Mucosa of rectum (tissue), 2 donors: ENCODE measurements at regions not wholly inside any gene's neighbourhood (a gene's known extent, or its start where the extent isn't known, plus 50 kb on each side); places are given as distances from the start of the nearest gene placed in this dataset.

Experiments
- H3K27ac ChIP-seq, 2 donors: one replicate each; pipeline ENCODE4 v1.7.0; 2013; ENCODE audit warnings: inconsistent platforms in 2 of 2, low read depth in 2 of 2, low read length in 2 of 2
- H3K27me3 ChIP-seq, 2 donors: one replicate each; pipeline ENCODE4 v1.7.0; 2013; ENCODE audit warnings: low read length in 2 of 2; ENCODE audit not compliant: control insufficient read depth in 2 of 2, insufficient read depth in 2 of 2
- H3K36me3 ChIP-seq, 2 donors: one replicate each; pipeline ENCODE4 v1.7.0; 2013; ENCODE audit warnings: low read length in 2 of 2; ENCODE audit not compliant: control insufficient read depth in 2 of 2, insufficient read depth in 2 of 2
- H3K4me1 ChIP-seq, 2 donors: one replicate each; pipeline ENCODE4 v1.7.0; 2013; ENCODE audit warnings: low read length in 2 of 2, mild to moderate bottlenecking in 1 of 2; ENCODE audit not compliant: control insufficient read depth in 2 of 2, insufficient read depth in 2 of 2
- H3K4me3 ChIP-seq, 2 donors: one replicate each; pipeline ENCODE4 v1.7.0; 2013; ENCODE audit warnings: low read length in 2 of 2
- H3K9ac ChIP-seq, 2 donors: one replicate each; pipeline ENCODE4 v1.7.0; 2013; ENCODE audit warnings: low read length in 2 of 2, low read depth in 1 of 2, mild to moderate bottlenecking in 1 of 2
- H3K9me3 ChIP-seq, 2 donors: one replicate each; pipeline ENCODE4 v1.7.0; 2013; ENCODE audit warnings: low read length in 2 of 2; ENCODE audit not compliant: control insufficient read depth in 2 of 2
- donor health status: healthy.
- donor health status: Normal muscosa, but diverticular disease.

DNA sequence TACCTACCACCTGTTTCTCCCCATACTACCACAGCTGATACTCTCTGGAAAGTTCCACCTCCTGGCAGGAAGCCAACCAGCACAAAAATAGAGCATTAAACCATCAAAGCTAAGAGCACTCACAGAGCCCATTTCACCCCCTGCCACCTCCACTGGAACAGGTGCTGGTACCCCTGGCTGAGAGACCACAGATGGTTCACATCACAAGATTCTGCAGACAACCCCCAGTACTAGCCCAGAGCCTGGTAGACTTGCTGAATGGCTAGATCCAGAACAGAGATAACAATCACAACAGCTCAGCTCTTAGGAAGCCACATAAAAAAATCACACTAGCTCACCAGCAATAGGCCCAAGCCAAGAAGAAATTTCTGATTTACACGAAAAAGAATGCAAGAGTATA is 855.2 kb downstream of the FSCB start:
- H3K36me3 ChIP-seq = no peaks in the 10 kb centered on the region
- no peak overlapping the region for H3K9ac ChIP-seq
- no peaks in the 10 kb centered on the region for H3K27me3 ChIP-seq
- H3K9me3 ChIP-seq = no peaks in the 10 kb centered on the region
- H3K4me1 ChIP-seq = no peaks in the 10 kb centered on the region
- H3K4me3 ChIP-seq = no peak overlapping the region
- H3K27ac ChIP-seq = no peak overlapping the region

DNA sequence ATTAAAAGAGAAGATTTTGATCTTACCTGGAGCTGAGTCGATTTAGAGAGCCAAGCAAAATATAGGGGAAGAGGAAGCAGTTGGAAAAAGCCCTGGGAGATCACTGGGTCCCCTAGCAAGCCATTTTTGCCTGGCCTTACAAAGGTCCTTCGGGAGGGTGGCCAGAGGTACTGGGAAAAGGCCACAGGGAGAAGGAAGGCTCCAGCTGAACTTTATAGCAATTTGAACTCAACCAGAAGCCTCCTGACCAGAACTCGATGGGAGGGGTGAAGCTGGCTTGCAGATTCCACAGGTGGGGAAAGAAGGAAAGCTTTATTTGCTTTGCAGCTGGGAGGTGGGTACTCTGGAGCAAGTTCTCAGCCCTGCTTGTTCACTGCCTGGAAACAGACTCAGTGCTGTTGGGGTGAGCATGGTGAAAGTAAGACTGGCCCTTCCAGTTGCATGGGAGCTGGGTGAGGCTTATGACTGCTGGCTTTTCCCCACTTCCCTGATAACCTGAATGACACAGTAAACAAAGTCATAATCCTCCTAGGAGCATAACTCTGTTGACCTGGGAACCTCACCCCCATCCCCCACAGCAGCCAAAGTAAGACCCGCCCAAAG is 855.8 kb downstream of the FSCB start:
- Histone ChIP-seq H3K27ac (no peak overlapping the region), H3K9me3 (no peaks in the 10 kb centered on the region), H3K36me3 (no peaks in the 10 kb centered on the region), H3K4me1 (no peaks in the 10 kb centered on the region), H3K9ac (no peak overlapping the region), H3K4me3 (no peak overlapping the region), H3K27me3 (no peaks in the 10 kb centered on the region)

DNA sequence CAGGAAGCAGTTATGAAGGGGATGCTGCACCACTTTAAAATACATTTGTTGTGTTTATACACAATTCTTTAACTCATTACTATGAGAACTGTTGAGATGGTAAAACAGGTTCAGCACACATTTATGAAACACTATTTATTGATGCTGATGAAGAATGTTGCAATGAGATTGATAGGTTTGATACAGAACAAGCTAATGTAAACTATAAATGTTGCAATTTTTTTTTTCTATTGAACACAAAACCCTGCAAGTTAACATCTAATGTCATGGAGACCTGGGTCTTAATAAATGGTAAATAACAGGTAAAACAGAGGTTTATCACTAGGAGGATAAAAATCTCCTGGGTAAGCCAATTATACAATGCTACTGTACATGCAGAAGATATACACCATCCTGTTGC is 857.6 kb downstream of the FSCB start:
- H3K36me3 ChIP-seq = no peaks in the 10 kb centered on the region
- H3K27me3 ChIP-seq = no peaks in the 10 kb centered on the region
- no peaks in the 10 kb centered on the region for H3K4me1 ChIP-seq
- H3K4me3 ChIP-seq = no peak overlapping the region
- no peaks in the 10 kb centered on the region for H3K9me3 ChIP-seq
- H3K27ac ChIP-seq = no peak overlapping the region
- H3K9ac ChIP-seq = no peak overlapping the region

DNA sequence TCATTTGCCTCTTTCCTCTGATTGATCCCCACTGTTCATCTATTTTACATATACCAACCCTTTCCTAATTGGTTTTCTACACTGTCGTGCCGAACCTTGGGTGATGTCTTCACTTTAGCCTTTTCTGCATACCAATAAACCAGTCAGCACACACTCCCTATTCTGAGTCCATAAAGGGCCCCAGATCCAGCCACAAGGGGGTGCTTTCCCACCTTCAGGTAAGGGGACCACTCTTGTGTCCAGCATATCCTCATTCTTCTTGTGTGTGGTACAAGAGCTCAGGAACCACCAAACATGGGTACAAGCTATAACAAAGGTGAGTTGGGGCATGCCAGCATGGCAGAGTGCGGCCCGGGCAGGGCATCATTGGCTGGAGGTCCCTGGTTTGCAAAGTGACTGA is 859.8 kb downstream of the FSCB start:
- Histone ChIP-seq H3K27me3 (no peaks in the 10 kb centered on the region), H3K4me3 (no peak overlapping the region), H3K4me1 (no peaks in the 10 kb centered on the region), H3K9ac (no peak overlapping the region), H3K36me3 (no peaks in the 10 kb centered on the region), H3K27ac (no peak overlapping the region), H3K9me3 (no peaks in the 10 kb centered on the region)

DNA sequence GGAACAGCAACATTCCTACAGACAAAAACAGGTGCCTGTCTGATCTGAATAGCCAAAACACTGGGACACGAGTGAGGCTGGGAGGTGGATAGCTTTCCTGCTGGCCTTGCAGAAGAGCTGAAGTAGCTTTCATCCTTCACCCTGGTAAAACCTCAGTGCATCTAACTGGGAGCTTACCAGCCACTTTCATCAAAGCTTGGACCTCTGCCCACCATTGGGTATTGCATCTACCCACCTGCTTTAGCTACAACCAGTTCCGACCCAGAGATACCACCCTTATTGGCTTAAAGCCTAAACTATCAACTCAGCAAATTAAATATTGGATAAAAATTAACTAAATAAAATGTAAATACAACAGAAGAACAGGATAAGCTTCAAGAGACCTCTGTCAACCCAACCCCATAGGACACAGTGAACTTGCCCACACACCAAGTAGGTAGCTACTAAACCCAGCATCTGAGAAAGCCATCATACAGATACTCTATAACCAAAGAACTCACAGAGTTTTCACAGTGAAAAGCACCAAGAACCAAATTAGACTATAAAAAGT is 866.3 kb downstream of the FSCB start:
- no peak overlapping the region for H3K4me3 ChIP-seq
- H3K27me3 ChIP-seq = no peaks in the 10 kb centered on the region
- no peaks in the 10 kb centered on the region for H3K36me3 ChIP-seq
- H3K9me3 ChIP-seq = no peaks in the 10 kb centered on the region
- no peaks in the 10 kb centered on the region for H3K4me1 ChIP-seq
- no peak overlapping the region for H3K9ac ChIP-seq
- no peak overlapping the region for H3K27ac ChIP-seq

DNA sequence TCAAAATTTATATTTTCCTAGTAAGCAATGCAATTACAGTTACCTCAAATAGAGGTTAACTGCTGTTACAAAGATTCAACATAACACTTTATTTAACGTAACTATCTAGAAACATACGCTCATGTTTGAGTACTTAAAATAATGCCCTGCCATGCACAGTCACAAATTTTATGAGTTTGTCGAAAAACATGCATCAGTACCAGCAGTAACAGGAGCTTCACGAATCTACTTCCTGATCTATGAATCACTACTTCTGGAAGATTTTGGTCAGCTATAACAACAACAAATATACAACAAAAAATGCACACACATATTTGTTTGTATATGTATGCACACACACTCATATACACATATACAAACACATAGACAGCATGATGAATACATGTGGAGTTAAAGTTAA is 881.8 kb downstream of the FSCB start:
- no peaks in the 10 kb centered on the region for H3K9me3 ChIP-seq
- H3K4me1 ChIP-seq = no peaks in the 10 kb centered on the region
- H3K27ac ChIP-seq = no peak overlapping the region
- no peak overlapping the region for H3K9ac ChIP-seq
- H3K27me3 ChIP-seq = no peaks in the 10 kb centered on the region
- no peaks in the 10 kb centered on the region for H3K36me3 ChIP-seq
- no peak overlapping the region for H3K4me3 ChIP-seq

DNA sequence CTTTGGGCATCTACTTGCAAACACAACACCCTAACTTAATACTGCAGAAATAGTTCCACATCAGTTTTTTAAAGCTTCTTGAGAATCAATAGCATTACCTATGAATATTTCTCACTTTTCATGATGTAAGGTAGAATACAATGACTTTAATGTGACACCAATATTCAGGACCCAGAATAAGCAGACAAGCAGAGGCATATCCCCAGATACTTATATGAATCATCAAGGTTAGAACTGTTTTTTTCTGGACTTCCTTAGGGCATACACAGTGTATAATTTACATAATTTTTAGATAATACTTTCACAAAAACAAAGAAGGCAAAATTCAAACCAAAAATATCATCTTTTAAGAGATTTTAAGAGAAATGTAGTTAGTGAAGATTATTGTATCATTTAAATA is 885.8 kb downstream of the FSCB start:
- no peaks in the 10 kb centered on the region for H3K27me3 ChIP-seq
- H3K4me1 ChIP-seq = no peaks in the 10 kb centered on the region
- no peak overlapping the region for H3K9ac ChIP-seq
- no peaks in the 10 kb centered on the region for H3K9me3 ChIP-seq
- no peak overlapping the region for H3K27ac ChIP-seq
- no peaks in the 10 kb centered on the region for H3K36me3 ChIP-seq
- H3K4me3 ChIP-seq = no peak overlapping the region

DNA sequence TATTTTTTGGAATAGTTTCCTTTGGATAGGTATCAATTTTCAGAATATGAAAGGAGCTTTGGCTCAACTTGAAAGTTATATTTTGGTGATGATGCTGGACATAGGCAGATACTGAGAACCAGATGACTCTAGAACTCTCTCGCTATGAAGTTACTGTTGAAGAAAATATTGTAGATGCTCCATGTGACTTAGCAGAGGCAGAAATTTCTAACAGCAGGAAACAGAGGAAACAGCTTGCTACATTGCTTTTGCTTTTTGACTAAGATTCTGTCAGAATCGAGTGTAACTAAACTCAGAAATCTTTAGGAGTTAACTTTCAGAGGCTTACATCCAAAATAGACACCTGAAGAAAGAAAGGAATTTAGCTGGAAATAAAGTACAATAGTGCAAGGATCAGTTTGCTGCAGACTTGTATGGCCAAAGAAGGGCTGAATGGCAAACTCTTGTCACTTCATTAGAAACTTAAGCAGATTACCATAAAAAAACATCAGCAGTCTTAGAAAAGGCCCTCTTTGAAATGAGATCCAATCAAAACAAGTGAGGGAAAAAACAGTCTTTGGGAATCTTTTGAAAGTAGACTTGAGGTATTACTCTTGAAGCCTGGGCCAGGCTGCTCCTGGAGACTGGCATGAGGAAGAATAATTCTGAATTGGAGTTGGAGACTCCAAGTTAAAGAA is 911.8 kb downstream of the FSCB start:
- Histone ChIP-seq H3K36me3 (no peaks in the 10 kb centered on the region), H3K9ac (no peak overlapping the region), H3K4me3 (no peak overlapping the region), H3K27ac (no peak overlapping the region), H3K27me3 (no peaks in the 10 kb centered on the region), H3K4me1 (no peaks in the 10 kb centered on the region), H3K9me3 (no peaks in the 10 kb centered on the region)

DNA sequence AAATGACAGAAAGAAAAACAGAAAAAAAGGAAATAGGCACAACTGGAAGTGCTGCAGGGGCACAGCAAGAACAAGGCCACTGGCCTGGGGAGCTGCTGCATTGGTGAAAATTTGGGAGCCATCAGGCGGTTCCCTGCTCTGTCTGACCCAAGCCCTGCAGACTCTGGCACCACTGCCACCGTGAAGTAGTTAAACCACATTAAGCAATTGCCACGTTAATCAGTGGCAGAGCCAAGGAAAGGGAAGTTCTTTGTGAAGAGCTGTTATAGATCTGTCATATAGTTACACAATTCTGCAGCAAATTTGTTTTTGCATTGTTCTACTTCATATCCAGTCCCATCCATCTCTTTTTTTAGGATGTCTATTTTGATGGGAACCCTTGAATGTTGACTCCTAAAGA is 915.3 kb downstream of the FSCB start:
- H3K9ac ChIP-seq = no peak overlapping the region
- H3K4me3 ChIP-seq = no peak overlapping the region
- no peaks in the 10 kb centered on the region for H3K27me3 ChIP-seq
- no peaks in the 10 kb centered on the region for H3K36me3 ChIP-seq
- no peaks in the 10 kb centered on the region for H3K4me1 ChIP-seq
- H3K27ac ChIP-seq = no peak overlapping the region
- no peaks in the 10 kb centered on the region for H3K9me3 ChIP-seq

DNA sequence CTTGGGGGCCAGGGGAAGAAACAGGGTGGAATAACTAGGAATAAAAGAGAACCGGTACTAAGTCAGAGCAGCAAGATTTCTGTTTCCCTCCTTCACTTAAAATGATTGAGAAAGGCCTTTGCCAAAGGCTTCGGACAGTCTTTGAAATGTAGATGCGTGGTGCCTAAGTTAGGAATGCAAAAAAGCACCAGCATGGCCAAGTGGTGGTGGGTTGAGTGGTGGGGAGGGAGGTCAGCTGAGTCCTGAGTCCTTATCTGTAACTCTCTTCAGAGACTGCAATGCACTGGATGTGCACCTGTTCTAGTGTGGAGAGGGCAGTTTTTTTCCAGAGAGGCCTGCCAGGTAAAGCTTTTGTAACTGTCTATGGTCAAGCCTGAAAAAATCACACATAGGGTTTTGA is 919.9 kb downstream of the FSCB start:
- Histone ChIP-seq H3K27ac (no peak overlapping the region), H3K9me3 (no peaks in the 10 kb centered on the region), H3K9ac (no peak overlapping the region), H3K27me3 (no peaks in the 10 kb centered on the region), H3K4me1 (no peaks in the 10 kb centered on the region), H3K4me3 (no peak overlapping the region), H3K36me3 (no peaks in the 10 kb centered on the region)
